NT2/D1 (cell line): ENCODE measurements at regions not wholly inside any gene's neighbourhood (a gene's known extent, or its start where the extent isn't known, plus 50 kb on each side); places are given as distances from the start of the nearest gene placed in this dataset.

Experiments
- YY1 ChIP-seq: IDR thresholded peaks from 2 replicates; pipeline ENCODE4 v1.6.1; 2011; ENCODE audit not compliant: insufficient read length, insufficient read depth
- ZNF274 ChIP-seq: IDR thresholded peaks from 2 replicates; pipeline ENCODE4 v1.6.1; 2011; ENCODE audit warnings: mild to moderate bottlenecking, low read depth, low read length

DNA sequence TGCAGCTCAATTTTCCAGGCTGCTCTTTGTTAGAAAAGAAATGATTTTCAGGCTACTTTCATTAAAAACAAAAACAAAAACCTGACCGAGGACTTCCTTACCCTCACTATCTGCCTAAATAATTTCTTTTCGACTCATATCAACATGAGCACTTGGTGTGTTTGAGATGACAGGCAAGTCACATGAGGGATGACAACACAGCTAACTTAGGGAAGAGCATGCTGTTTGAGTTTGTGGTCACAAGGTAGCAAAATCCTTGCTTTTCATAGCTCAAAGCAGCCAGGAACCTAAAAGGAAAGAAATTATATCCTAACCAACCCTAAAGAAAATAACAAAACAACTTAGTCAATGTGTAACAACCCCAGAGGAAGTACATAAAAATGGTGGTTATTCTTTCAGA, 459.5 kb downstream of the KIF16B start:
- TF ChIP-seq ZNF274 (no peak), YY1 (no peak)
